ENCODE measurements at regions not wholly inside any gene's neighbourhood (a gene's known extent, or its start where the extent isn't known, plus 50 kb on each side); places are given as distances from the start of the nearest gene placed in this dataset.
"Not testable (repeated sequence)": the region's sequence is repeated elsewhere in the genome, so short reads cannot be mapped to it uniquely, and the experiment has no call there.

- no peak for TF ChIP-seq POLR2A (IDR thresholded peaks at IDR 0.05)
- TF ChIP-seq, protein P1, sequence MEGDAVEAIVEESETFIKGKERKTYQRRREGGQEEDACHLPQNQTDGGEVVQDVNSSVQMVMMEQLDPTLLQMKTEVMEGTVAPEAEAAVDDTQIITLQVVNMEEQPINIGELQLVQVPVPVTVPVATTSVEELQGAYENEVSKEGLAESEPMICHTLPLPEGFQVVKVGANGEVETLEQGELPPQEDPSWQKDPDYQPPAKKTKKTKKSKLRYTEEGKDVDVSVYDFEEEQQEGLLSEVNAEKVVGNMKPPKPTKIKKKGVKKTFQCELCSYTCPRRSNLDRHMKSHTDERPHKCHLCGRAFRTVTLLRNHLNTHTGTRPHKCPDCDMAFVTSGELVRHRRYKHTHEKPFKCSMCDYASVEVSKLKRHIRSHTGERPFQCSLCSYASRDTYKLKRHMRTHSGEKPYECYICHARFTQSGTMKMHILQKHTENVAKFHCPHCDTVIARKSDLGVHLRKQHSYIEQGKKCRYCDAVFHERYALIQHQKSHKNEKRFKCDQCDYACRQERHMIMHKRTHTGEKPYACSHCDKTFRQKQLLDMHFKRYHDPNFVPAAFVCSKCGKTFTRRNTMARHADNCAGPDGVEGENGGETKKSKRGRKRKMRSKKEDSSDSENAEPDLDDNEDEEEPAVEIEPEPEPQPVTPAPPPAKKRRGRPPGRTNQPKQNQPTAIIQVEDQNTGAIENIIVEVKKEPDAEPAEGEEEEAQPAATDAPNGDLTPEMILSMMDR (IDR thresholded peaks at IDR 0.05) = no peak
- intact Hi-C loops (cut with DNase I) = no loop called here
- no peak overlapping the region for H3K27ac ChIP-seq
- DNase-seq = no peak
- no peaks in the 10 kb centered on the region for H3K36me3 ChIP-seq
- 70 to 73% methylated on average over 2 of the region's 2 CpGs for WGBS, 2 donors
- peaks cover 0 to 2% (median 0%) of the 10 kb centered on the region in 4 donors for H3K27me3 ChIP-seq
- no peaks in the 10 kb centered on the region for H3K9me3 ChIP-seq
- no peaks in the 10 kb centered on the region for H3K4me1 ChIP-seq
- H3K4me3 ChIP-seq = no peak overlapping the region
Observed at GRCh38 chr13:72620874-72621273, 106.6 kb downstream of the MZT1 start.

DNA sequence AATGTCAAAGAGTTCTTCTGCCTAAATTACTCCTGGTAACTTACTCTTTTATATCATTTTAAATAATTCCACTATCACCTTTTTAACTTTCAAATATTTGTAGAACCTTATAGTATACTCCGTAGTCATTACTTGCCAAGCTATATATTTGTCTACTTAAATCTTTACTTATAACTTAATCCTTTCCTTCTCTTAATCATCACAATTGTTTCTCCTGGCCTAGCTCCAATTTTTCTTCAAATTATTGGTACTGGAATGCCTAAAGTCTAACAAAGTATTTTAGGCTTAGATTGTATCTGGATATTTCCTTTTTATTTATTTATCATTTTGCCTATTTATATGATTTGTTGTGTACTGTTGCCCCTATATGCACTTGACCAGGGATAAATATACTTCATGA is 109.5 kb downstream of the MZT1 start:
- Histone ChIP-seq H3K27me3 (no peaks in the 10 kb centered on the region), H3K27ac (no peak overlapping the region), H3K9me3 (no peaks in the 10 kb centered on the region), H3K4me1 (no peaks in the 10 kb centered on the region), H3K4me3 (no peak overlapping the region), H3K36me3 (no peaks in the 10 kb centered on the region)
- intact Hi-C loops (cut with DNase I) = no loop called here
- TF ChIP-seq, protein P1 (IDR thresholded peaks at IDR 0.05) = no peak
- TF ChIP-seq POLR2A (IDR thresholded peaks at IDR 0.05) = no peak
- no peak for DNase-seq
- 26 to 29% methylated on average over 1 of the region's 1 CpG for WGBS, 2 donors

GRCh38 chr13:72617186-72617585 is 110.2 kb downstream of the MZT1 start:
- intact Hi-C loops (cut with DNase I) = no loop called here
- H3K4me3 ChIP-seq = no peak overlapping the region
- WGBS, 2 donors = 58 to 71% methylated on average over 2 of the region's 2 CpGs
- H3K27ac ChIP-seq = no peak overlapping the region
- DNase-seq = no peak
- no peaks in the 10 kb centered on the region for H3K4me1 ChIP-seq
- H3K27me3 ChIP-seq = no peaks in the 10 kb centered on the region
- no peaks in the 10 kb centered on the region for H3K36me3 ChIP-seq
- no peak for TF ChIP-seq POLR2A (IDR thresholded peaks at IDR 0.05)
- TF ChIP-seq, protein P1 (IDR thresholded peaks at IDR 0.05) = no peak
- no peaks in the 10 kb centered on the region for H3K9me3 ChIP-seq

- WGBS, 2 donors = 85 to 95% methylated on average over 16 of the region's 29 CpGs
- DNase-seq; intact Hi-C loops (cut with DNase I); H3K9me3 ChIP-seq; H3K27ac ChIP-seq; H3K4me3 ChIP-seq; H3K36me3 ChIP-seq; H3K27me3 ChIP-seq; H3K4me1 ChIP-seq: not testable (repeated sequence)
Observed at GRCh38 chr13:72610251-72610891, 117.1 kb downstream of the MZT1 start.

GRCh38 chr13:72599178-72599743 is 128.2 kb downstream of the MZT1 start:
- H3K9me3 ChIP-seq = no peaks in the 10 kb centered on the region
- H3K36me3 ChIP-seq = no peaks in the 10 kb centered on the region
- H3K4me3 ChIP-seq = no peak overlapping the region
- H3K4me1 ChIP-seq = no peaks in the 10 kb centered on the region
- no peak for DNase-seq
- no peak overlapping the region for H3K27ac ChIP-seq
- intact Hi-C loops (cut with DNase I) = no loop called here
- no peak for TF ChIP-seq POLR2A (IDR thresholded peaks at IDR 0.05)
- TF ChIP-seq, protein P1 (IDR thresholded peaks at IDR 0.05) = no peak
- 38 to 52% methylated on average over 3 of the region's 3 CpGs for WGBS, 2 donors
- no peaks in the 10 kb centered on the region for H3K27me3 ChIP-seq

All from esophagus squamous epithelium (tissue), 5 donors.